Stomach (tissue), 4 donors: ENCODE measurements at regions not wholly inside any gene's neighbourhood (a gene's known extent, or its start where the extent isn't known, plus 50 kb on each side); places are given as distances from the start of the nearest gene placed in this dataset.

ENCODE experiments used
- POLR2A ChIP-seq, 4 donors: fragments of 450-650 bp; IDR thresholded peaks; one replicate each; pipeline ENCODE4 v1.6.1; 2016; ENCODE audit warnings: antibody characterized with exemption in 4 of 4, control low read depth in 2 of 4, mild to moderate bottlenecking in 1 of 4, moderate library complexity in 1 of 4
- POLR2AphosphoS5 ChIP-seq, 3 donors: sonication (generic); formaldehyde crosslinking; IDR thresholded peaks; one replicate each; pipeline ENCODE4 v1.6.1; 2016; ENCODE audit warnings: antibody characterized with exemption in 3 of 3
- TF ChIP-seq, protein P1 (sequence below), 7 experiments: fragments of 450-650 bp in 4 of 7; fragments of 200-600 bp in 3 of 7; sonication (generic) in 3 of 7; IDR thresholded peaks; one replicate each; pipeline ENCODE4 v1.5.1; 2016 to 2019; ENCODE audit warnings: antibody characterized with exemption in 7 of 7, control low read depth in 2 of 7, mild to moderate bottlenecking in 1 of 7

DNA sequence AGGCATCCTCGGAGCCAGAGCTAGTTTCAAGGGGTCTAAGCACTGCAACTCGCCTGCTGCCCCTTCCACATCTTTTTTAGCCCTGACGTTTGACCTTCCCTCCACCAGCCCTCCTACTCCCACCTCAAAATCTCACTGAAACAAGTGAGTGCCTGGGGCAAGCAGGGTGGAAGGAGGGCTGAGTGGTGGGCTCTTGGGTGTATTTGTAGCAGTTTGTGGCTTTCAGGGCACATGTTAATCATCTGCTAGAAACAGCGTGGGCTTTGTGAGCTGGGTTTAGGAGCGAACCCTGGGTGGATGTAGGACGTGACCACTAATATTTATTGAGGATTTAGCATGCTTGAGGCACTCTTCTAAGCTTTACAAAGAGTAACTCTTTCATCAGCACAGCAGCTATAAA, 390.3 kb downstream of the GRIN2B start:
- TF ChIP-seq, protein P1, sequence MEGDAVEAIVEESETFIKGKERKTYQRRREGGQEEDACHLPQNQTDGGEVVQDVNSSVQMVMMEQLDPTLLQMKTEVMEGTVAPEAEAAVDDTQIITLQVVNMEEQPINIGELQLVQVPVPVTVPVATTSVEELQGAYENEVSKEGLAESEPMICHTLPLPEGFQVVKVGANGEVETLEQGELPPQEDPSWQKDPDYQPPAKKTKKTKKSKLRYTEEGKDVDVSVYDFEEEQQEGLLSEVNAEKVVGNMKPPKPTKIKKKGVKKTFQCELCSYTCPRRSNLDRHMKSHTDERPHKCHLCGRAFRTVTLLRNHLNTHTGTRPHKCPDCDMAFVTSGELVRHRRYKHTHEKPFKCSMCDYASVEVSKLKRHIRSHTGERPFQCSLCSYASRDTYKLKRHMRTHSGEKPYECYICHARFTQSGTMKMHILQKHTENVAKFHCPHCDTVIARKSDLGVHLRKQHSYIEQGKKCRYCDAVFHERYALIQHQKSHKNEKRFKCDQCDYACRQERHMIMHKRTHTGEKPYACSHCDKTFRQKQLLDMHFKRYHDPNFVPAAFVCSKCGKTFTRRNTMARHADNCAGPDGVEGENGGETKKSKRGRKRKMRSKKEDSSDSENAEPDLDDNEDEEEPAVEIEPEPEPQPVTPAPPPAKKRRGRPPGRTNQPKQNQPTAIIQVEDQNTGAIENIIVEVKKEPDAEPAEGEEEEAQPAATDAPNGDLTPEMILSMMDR (IDR thresholded peaks at IDR 0.05), result no peak
- no peak for TF ChIP-seq POLR2A (IDR thresholded peaks at IDR 0.05)
- no peak for TF ChIP-seq POLR2AphosphoS5 (IDR thresholded peaks at IDR 0.05)
